ENCODE measurements at regions not wholly inside any gene's neighbourhood (a gene's known extent, or its start where the extent isn't known, plus 50 kb on each side); places are given as distances from the start of the nearest gene placed in this dataset.

DNA sequence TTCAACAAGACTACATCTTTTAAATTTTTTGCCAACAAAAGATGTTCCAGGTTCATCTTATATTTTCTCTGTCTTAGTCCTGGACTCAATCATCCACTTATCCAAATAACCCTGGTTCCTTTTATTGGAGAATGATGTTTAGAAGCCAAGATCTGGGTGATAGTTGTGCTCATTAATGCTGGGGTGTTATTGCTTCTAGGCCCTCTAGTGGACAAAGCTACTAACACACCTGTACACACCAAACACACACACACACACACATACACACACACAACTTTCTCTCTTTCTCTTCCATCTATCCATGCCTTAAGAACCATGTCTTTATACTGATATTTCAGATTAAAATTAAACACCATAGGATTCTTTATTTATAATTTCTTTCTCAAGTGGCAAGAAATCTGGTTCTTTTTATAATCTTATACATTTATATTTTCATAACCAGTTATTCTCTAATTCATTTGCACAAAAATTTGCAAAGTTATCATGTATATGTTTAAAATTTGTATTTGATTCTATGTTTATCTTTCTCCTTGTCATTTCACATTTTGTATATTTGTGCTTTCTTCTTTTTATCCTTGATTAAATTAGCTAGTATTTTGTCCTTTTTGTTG, 179.1 kb upstream of the SMIM23 start:
- H3K4me2 ChIP-seq (ENCODE audit: insufficient read depth in 1 of 2, low read depth in 2 of 2, low read length in 2 of 2) = no peak overlapping the region
- no peaks in the 10 kb centered on the region for H3K79me2 ChIP-seq (ENCODE audit: control insufficient read depth in 1 of 2, insufficient read depth in 2 of 2, low read length in 2 of 2)
- no peak overlapping the region for H2BK20ac ChIP-seq (ENCODE audit: low read length)
- no peak overlapping the region for H3K4me3 ChIP-seq (ENCODE audit: extremely low read depth in 1 of 4, insufficient read depth in 2 of 4, low read depth in 3 of 4, low read length in 4 of 4)
- H4K91ac ChIP-seq (replicated peaks; ENCODE audit: insufficient read length, low read length) = no peak overlapping the region
- peak; percentile 70 for FAIRE-seq
- TF ChIP-seq TCF12 (IDR thresholded peaks at IDR 0.05; ENCODE audit: low read depth, low read length) (0 out of 2 replicates have a peak, but pooled peaks have one; percentile 59), TAF1 (IDR thresholded peaks at IDR 0.05; ENCODE audit: low read depth, low read length) (no peak), POU5F1 (IDR thresholded peaks at IDR 0.05; ENCODE audit: low read depth, low read length) (no peak), CBX5 (IDR thresholded peaks at IDR 0.05; ENCODE audit: low read depth, low read length) (no peak), RAD21 (IDR thresholded peaks at IDR 0.05 in 1 of 2, conservative IDR thresholded peaks at IDR 0.05 in 1 of 2; ENCODE audit: low read depth in 2 of 2, low read length in 2 of 2) (peak in 1 of 2 experiments; percentile 58; a peak in 3 of 4 replicates)
- TF ChIP-seq, protein P1, sequence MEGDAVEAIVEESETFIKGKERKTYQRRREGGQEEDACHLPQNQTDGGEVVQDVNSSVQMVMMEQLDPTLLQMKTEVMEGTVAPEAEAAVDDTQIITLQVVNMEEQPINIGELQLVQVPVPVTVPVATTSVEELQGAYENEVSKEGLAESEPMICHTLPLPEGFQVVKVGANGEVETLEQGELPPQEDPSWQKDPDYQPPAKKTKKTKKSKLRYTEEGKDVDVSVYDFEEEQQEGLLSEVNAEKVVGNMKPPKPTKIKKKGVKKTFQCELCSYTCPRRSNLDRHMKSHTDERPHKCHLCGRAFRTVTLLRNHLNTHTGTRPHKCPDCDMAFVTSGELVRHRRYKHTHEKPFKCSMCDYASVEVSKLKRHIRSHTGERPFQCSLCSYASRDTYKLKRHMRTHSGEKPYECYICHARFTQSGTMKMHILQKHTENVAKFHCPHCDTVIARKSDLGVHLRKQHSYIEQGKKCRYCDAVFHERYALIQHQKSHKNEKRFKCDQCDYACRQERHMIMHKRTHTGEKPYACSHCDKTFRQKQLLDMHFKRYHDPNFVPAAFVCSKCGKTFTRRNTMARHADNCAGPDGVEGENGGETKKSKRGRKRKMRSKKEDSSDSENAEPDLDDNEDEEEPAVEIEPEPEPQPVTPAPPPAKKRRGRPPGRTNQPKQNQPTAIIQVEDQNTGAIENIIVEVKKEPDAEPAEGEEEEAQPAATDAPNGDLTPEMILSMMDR (IDR thresholded peaks at IDR 0.05; ENCODE audit: control extremely low read depth in 1 of 3, insufficient read depth in 1 of 3, low read depth in 1 of 3, low read length in 3 of 3) = peak in 2 of 3 experiments; percentile 47 to 72; a peak in 3 of 4 replicates
- DNase-seq (ENCODE audit: low read depth in 1 of 2, low spot score in 2 of 2) = no peak
- no peak overlapping the region for H3K18ac ChIP-seq (ENCODE audit: extremely low read depth, low read length)
- no peak overlapping the region for H2AK5ac ChIP-seq (ENCODE audit: low read depth, low read length)
- POLR2A ChIA-PET (ENCODE audit: partially characterized antibody) = interaction anchor here (0.8 kb wide), 1 partner anchor 394 kb away, joined by 3 read pairs; no protein-coding TSS in a partner anchor
- no peak overlapping the region for H3K9ac ChIP-seq (replicated peaks in 1 of 4; ENCODE audit: extremely low read depth in 1 of 4, low read depth in 3 of 4, low read length in 3 of 4)
- no peaks in the 10 kb centered on the region for H3K4me1 ChIP-seq (replicated peaks in 1 of 4; ENCODE audit: control insufficient read depth in 3 of 4, insufficient read depth in 4 of 4, low read length in 3 of 4)
- H3K56ac ChIP-seq (replicated peaks; ENCODE audit: insufficient read length, low read depth, low read length) = no peak overlapping the region
- CTCF ChIA-PET (ENCODE audit: partially characterized antibody) = interaction anchor here (0.8 to 2.2 kb wide), 22 partner anchors 9 to 252 kb away, joined by 3 to 9 read pairs (median 3); no protein-coding TSS in a partner anchor
- no peak overlapping the region for H3K14ac ChIP-seq (ENCODE audit: insufficient read length)
- no peak overlapping the region for H2BK15ac ChIP-seq (ENCODE audit: low read length)
- H3K4ac ChIP-seq (replicated peaks; ENCODE audit: insufficient read length, low read depth, low read length) = no peak overlapping the region
- H4K8ac ChIP-seq (ENCODE audit: extremely low read depth, insufficient read depth, low read length) = no peak overlapping the region
- no peak overlapping the region for H2AFZ ChIP-seq (ENCODE audit: low read length)
- H4K5ac ChIP-seq (ENCODE audit: insufficient read length, low read depth, low read length) = no peak overlapping the region
- no peaks in the 10 kb centered on the region for H3K23me2 ChIP-seq (ENCODE audit: low read depth, low read length)
- no peaks in the 10 kb centered on the region for H4K20me1 ChIP-seq (replicated peaks in 1 of 2; ENCODE audit: control insufficient read depth in 1 of 2, insufficient read depth in 2 of 2, low read length in 2 of 2)
- no peak overlapping the region for H3K27ac ChIP-seq (ENCODE audit: low read depth, low read length)
- H3K36me3 ChIP-seq (ENCODE audit: control insufficient read depth in 2 of 4, insufficient read depth in 4 of 4, low read length in 3 of 4) = no peaks in the 10 kb centered on the region
- H2BK12ac ChIP-seq (ENCODE audit: low read depth, low read length) = no peak overlapping the region
- H3K23ac ChIP-seq (ENCODE audit: insufficient read length) = no peak overlapping the region
- no peaks in the 10 kb centered on the region; a peak in 1 of 7 replicates for H3K27me3 ChIP-seq (replicated peaks in 1 of 4; ENCODE audit: control insufficient read depth in 3 of 4, extremely low read depth in 1 of 4, insufficient read depth in 3 of 4, low read length in 3 of 4)
- no peak overlapping the region for H2BK5ac ChIP-seq (ENCODE audit: low read depth, low read length)
- H3K9me3 ChIP-seq (ENCODE audit: insufficient read depth in 2 of 2, low read depth in 1 of 2, low read length in 1 of 2) = peaks cover 5 to 8% of the 10 kb centered on the region in 2 experiments; a peak in 3 of 4 replicates
- H2BK120ac ChIP-seq (replicated peaks; ENCODE audit: low read depth, low read length) = no peak overlapping the region
- H3K79me1 ChIP-seq (ENCODE audit: low read depth, low read length) = no peaks in the 10 kb centered on the region

All from H1 (cell line).